GM18520 (cell line): ENCODE measurements at regions not wholly inside any gene's neighbourhood (a gene's known extent, or its start where the extent isn't known, plus 50 kb on each side); places are given as distances from the start of the nearest gene placed in this dataset.
"Not testable (repeated sequence)": the region's sequence is repeated elsewhere in the genome, so short reads cannot be mapped to it uniquely, and the experiment has no call there.

ENCODE experiments used
- ATAC-seq: cut with Tn5 transposase; IDR thresholded peaks from one replicate; pipeline ENCODE4 v1.9.1; 2021; ENCODE audit not compliant: unreplicated experiment

DNA sequence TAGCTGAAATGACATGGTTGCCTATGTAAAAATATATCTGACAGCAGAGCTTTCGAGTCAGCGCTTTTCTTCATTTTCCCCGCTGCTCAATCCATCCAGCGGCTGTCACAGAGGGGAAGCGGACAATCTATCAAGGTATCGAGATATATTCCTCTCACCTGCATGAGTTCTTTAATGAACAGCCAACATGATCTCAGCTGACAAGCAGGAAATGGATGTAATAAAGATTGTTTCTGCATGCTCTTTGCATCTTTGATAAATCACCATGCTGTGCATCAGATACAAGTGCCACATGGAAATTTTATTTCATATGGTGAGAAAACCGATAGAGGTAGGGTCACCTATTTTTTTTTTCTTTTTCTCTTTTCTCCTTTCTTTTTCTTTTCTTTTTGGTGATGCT, 602.3 kb upstream of the MMS22L start:
- ATAC-seq, result no peak

DNA sequence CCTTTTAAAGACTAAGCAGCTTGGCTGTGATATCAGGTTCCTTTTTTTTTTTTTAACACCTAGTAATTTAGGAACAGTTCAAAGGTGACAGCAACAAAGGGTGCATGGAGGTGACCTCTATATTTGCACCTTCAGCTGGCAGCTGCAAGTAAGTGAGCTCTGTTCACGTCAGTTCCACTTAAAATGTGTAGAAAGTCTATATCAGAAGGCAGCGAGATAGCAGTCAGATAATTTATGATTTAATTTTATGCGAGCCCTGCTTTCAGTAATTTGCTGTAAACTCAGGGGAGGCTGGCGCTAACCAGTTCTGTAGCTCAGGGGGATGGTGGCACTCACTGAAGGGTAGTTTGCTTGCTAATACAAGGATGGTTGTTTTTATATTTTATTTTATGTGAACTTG, 602.8 kb upstream of the MMS22L start:
- no peak for ATAC-seq

DNA sequence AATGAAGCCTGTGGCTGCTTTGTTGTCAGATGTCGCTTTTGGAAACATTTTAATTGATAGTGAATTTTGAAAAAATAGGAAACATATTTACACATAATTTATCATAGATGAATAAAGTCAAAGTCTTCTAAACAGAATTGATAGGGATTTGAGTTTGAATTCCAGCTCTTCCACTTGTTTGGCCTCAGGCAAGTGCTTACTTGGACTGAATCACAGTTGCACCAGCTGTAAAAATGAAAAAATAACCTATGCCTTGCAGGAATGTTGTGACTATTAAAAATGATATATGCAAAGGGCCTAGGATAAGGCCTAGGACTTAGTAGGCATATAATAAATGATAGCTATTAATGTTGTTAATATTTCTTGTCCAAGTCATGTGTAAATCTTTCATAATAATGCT, 618.5 kb upstream of the MMS22L start:
- no peak for ATAC-seq

DNA sequence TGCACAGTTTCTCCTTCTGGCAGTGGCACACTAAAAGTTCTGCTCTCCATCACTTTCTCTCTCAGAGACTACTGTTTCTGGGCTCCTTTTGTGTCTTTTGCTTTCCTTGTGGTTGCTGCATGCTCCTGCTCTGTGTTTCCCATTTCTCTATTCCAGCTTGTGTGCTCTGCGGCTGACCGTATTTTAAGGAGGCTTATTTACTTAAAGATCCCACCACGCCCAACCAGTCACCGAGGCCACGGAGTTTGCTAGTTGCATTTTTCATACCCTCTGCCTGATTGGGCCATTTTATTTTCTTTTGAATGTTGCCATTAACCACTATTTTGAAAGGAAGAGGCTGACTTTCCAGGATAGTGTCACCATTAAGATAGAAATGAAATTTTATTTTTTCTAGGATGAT, 626.4 kb upstream of the MMS22L start:
- ATAC-seq, result no peak

DNA sequence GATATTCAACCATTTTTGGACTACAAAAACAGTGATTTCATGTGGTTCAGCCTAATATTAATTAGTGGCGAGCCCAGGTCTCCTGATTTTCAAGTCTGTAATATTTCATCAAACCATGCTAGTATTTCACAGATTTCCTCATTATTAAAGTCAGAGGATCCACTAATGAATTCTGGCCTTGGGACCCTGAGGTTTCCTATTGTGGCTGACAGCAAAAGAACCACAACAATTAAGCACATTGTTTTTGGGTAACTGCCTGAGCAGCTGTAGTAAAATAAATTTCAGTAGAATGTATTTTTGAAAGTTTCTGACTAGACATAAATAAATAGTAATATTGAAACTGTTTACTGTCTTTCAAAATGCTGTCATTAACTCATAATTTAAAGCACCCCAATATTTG, 630.7 kb upstream of the MMS22L start:
- ATAC-seq, result no peak

DNA sequence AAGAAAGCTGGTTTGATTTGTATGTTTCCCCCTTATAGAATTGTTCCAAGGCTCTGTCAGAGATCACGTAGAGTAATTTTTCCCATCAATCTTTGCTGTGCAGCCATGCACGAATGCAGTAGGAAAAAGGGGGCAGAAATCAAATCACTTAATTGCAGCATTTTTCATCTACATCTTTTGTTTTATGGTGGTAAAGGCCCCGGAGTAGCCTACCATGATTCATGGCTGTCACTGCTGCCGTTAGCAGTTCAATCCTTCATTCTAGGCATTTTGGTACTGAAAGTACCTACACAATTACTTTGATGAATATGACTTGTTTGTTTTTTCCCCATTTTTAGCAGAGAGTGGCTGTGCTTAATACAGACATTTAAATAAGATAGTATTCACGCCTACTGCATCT, 631.9 kb upstream of the MMS22L start:
- ATAC-seq, result no peak

DNA sequence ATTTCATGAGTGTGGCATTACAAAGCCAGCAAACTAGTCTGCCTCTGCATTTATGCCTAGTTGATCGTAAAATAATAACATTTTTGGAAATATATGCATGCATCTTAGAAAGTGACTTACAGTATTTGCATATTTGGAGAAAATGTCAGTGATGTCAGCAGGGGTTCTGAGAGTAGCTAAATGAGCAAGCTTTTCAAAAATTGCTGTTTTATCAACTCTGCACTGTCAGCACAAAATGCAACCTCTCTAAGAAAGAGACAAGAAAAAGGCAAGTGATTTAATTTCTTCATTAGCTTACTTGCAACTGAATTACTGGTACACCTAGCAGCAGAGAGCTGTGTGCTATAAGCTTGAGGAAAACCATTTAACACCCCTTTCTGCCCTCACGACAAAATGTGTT, 632.5 kb upstream of the MMS22L start:
- no peak for ATAC-seq

DNA sequence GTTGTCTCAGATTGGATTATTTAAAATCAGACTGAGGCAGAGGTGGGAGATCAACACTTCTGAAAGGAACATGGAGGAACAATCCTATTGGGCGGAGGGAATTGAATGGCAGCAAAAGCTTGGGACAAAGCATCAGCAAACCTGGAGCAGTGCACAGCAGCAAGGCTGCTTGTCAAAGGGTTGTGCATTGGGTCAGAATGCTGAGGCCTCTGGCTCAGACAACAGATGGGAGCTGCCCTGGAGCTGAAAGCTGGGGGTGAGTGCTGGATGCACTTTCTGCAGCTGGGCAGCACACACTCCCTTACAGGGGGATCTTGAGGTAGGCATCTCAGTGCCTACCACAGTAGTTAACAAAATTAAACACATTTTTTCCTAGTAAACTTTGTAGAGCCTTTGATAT, 634.4 kb upstream of the MMS22L start:
- ATAC-seq, result no peak

DNA sequence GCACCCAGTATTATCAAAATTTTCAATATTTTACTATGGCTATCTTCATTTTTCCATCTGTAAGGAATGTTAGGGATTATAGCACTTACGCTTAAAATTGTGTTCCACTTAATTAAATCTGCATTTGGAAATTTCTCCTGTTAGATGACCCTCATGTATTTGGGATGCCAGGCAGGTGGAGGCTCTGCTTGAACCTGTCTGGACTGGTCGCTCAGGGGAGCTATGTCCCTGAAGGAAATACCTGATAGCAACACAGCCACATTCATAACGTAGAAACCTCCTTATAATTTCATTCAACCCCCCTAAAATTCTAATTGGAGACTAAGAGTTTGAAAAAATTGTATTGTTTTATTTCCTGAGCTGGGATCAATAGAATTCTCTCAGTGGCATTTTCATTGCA, 636.0 kb upstream of the MMS22L start:
- no peak for ATAC-seq

DNA sequence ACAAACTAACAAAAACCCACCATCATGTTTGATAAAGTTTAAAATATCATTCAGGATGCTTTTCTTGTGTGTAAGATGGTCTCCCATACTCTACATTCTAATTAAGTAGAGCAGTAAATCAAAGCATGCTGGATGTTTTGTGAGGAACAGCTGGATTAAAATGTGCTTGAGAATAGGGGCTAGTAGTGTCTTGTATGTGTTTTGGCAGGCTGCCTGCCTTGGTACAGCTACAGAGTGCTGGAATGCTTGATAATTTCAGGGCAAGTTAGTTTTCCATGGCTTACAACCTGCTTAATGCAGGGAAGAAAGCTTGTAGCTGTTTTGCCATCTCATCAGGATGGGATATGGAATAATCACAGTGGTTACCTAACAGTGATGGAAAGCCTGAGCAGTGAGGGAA, 636.6 kb upstream of the MMS22L start:
- ATAC-seq, result no peak

DNA sequence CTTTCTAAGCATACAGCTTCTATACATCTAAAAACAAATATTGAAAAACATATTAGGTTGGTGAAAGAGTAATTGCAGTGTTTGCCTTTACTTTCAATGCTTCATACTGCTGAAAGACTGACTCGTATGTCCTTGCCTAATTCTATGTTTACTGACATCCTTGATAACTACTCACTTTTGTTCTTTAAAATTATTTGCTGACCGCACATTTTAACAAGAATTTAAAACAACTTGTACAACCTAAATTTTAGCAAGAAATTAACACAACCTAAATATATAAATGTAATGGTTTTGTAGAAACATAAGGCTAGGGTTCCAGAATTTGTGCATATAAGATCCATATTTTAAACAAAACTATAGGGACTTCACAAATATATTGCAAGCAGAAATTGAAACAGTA, 640.2 kb upstream of the MMS22L start:
- no peak for ATAC-seq

DNA sequence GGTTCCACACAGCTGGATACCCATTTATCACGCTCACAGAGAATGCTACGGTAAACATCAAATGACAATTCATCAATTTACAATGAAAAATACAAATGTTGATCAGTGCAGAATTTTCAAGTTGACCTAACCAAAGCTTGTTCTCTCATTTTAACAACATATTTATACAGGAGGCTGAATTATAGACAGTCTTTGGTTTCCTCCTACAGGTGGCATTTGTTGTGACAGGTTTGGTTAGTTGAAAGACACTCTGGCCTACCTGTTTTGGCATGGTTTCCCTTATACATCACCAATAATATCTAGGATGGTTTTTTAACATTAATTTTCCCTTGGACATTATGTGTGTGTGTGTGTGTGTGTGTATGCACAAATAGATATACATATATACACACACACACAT, 642.5 kb upstream of the MMS22L start:
- no peak for ATAC-seq

DNA sequence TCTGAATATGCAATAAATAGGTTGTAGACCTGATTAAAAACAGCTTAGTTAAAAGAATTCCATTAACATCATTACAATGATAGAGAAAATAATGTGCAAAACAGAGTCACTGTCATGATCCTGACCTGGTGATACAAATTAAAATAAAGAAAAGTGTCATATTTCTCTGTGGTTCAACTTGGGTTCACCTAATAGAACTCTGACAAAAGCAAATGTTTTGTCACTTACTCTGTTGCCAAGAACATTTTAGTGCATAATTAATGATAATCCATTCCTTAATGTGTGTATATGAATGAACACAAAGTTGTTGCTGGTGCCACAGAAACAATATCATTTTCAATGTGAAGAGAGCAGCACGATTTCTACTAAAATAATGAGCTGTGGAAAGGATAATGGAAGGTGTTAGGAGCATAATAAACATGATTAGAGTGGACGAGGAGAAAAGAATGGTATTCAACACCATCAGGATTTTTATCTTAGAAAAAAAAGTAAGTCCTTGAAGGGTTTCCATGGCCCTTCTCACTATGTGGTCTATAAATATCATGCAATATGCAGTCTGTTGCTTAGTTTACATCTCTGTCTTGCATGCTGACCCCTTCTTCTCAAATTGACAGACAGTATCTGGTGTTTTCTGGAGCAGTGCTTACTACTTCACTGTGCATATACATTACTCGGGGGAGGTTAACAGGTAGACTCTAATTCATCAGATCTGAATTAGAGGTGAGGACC, 656.6 kb upstream of the MMS22L start:
- ATAC-seq, result no peak

DNA sequence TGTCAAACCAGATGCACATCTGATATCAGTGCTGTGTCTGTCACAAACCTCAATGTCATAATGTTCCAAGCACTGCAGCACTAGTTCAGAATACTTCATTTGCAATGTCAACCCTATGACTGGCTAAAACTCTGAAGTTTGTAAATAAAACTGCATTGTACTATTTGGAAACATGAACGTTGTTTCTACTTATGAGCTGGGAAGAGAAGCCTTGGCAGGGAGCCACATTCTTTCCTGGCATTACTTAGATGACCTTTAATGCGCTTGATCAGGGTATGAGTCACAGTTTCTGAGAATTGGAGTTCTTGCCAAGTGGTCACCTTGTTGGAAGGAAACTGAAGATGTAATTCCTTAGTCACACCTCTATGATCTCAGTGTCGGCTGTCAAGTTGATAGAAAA, 664.8 kb upstream of the MMS22L start:
- no peak for ATAC-seq

DNA sequence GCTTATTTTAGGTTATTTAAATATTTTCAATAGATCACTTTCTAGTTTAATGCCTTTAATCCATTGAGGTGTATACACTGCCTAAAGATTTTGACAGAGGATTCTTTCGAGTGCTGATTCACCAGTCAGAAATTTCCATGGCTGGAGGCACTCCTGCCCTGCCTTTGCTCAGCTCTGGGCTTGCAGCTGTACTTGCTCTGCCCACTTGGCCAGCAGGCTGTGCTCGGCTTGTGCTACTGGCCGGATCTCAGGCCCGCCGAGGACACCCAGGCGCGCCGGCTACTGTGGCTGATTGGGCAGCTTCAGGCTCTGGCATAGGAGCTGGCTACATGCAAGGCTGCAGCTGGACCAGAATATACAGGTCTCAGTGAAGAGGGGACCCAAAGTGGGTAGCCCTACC, 675.1 kb upstream of the MMS22L start:
- ATAC-seq, result no peak

DNA sequence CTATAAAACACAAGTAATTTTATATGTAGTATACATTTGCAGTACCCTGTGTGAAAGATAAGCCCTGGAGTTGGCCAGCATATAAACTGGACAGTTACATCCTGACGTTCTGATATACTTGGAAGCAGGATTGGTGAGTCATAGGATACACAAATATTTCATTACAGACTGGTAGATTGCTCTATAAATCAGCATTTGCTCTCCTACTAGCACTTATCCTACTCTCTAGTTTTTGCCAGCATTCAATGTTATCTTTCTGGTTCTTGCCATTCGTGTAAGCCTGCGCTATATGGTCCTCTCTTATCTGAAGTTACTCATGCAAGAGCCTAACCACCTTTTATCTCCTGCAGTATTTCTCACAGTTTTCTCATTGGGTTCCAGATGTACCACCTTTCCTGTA, 680.2 kb upstream of the MMS22L start:
- no peak for ATAC-seq

DNA sequence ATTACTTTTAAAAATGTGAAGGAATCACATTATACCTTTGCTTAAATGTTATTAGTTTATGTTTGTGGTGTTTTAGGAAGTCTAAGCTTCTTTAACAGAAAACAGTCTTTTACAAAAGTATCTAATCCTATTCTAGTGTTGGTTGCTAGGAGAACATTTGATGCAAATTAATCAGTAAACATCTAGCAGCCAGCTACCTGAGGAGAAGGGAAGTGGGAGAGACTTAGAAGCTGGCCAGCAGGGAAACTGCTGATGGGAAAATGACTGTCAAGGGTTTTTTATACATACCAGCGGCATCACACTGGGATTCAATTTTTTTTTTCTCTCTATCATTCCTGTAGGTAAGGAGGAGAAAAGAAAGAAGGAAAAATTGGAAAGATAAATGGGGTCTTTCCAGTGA, 686.0 kb upstream of the MMS22L start:
- no peak for ATAC-seq

DNA sequence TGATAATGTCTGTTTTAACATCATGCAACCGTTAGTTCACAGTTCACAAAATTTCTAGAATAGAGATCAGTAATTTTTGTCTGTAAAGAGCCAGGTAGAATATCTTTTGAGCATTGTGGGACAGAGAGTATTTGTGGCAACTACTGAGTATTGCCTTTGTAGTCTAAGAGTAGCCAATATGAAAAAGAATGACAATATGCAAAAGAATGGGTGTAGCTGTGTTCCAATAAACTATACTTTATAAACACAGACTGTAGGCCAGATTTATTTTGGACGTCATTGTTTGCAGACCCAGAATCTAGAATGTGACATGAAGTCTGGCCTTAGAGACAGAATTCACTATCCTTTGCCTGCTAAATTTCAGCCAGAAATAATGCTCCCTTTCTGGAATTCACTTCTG, 694.1 kb upstream of the MMS22L start:
- ATAC-seq, result no peak

DNA sequence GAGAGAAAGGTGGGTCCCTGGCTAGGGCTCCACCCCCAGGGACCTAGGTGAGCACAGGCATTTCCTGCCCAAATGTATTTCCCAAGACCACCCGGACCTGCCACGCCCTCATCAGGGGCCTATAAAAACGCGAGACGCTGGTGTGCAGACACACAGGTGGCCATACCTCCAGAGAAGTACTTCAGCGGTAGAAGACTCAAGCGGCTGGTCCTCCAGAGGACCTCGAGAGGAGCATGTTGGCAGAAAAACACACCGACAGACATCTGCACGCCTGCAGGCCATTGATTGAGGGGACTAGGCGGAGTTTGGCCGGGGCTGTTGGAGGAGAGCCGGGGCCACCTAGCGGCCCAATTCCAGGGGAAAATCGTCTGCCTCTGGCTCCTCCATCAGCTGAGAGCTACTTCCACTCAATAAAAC, 695.8 kb upstream of the MMS22L start:
- ATAC-seq, result no peak

DNA sequence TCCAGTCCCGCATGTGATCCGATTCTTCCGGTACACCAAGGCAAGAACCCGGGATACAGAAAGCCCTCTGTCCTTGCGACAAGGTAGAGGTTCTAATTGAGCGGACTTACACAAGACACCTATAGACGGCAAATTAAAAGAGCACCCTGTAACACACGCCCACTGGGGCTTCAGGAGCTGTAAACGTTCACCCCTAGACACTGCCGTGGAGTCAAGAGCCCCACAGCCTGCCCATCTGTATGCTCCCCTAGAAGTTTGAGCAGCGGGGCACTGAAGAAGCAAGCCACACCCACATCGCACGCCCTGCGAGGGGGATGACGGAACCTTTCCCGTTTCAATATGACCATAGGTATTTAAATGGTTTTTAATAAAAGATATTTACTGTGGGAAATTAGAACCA, 696.3 kb upstream of the MMS22L start:
- ATAC-seq, result not testable (repeated sequence)

DNA sequence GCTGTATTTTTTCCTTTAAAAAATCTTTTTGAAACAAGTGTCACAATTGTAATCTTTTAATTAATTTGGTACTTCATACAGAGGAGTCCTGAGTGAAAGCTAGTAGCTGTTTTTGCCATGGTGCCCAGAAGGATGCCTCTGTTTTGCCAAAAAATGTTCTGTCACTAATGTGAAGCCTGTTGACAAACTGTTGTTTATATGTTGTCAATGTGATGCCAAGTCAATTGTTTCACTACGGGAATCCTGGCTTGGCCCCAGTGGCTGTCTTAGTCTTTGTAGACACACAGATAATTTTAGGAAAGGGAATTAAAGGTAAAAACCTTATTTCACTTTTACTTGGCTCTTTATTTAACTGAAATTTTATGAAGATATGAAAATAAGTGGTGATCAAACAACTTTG, 706.4 kb upstream of the MMS22L start:
- ATAC-seq, result no peak

DNA sequence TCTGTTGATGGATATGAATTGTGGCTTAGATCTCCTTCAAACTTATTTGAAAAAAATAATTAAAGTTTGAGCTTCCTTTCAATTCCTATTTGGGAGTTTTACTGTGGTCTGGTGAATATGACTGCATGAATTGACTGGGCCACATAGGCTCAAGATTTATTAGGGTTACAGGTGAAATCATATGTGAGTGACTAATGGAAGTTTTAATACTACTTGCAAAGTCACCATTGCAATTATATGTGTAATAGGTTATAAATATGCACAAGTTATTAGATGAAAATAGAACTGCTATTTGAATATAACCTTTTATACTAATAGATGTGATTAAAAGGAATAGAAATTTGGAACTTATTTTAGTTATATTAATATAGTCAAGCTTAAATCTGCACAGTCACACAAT, 712.1 kb upstream of the MMS22L start:
- no peak for ATAC-seq

DNA sequence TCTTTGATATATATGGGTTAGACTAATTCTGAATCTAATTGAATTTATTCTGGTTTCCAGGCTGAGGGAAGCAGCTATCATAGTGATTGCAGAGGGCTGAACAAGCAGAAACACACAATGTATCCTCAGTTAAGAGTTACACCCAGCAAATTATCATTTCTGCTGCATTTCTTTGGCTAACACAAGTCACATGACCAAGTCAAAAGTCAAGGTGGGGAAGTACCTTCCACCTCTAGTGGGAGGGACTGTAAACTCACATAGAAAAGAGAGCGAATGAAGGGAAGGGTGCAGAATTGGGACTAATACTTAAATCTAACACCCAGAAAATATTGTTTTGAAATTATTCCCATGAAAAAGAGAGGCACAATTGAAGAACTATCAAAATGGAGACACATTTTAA, 719.7 kb upstream of the MMS22L start:
- no peak for ATAC-seq
